ENCODE measurements at regions not wholly inside any gene's neighbourhood (a gene's known extent, or its start where the extent isn't known, plus 50 kb on each side); places are given as distances from the start of the nearest gene placed in this dataset.
A peak's percentile ranks its signal among the peaks of the same experiment; 100 is the strongest.
"Not testable (repeated sequence)": the region's sequence is repeated elsewhere in the genome, so short reads cannot be mapped to it uniquely, and the experiment has no call there.

GRCh38 chr10:38252551-38252950, 158.4 kb downstream of the ZNF37A start:
- H3K79me2 ChIP-seq (ENCODE audit: insufficient read depth, low read length); CTCF ChIA-PET (ENCODE audit: low intra/inter-chr PET ratio, low total read pairs); H3K4me3 ChIP-seq (replicated peaks in 1 of 3; ENCODE audit: insufficient read depth in 1 of 3, low read depth in 2 of 3, low read length in 3 of 3); H4K20me1 ChIP-seq (ENCODE audit: insufficient read depth, low read length); H3K4me2 ChIP-seq (ENCODE audit: low read depth, low read length); H3K27ac ChIP-seq (ENCODE audit: extremely low read length, insufficient read depth, low read length); H3K9ac ChIP-seq (ENCODE audit: insufficient read depth, low read depth, low read length); H3K9me3 ChIP-seq (ENCODE audit: low read length); H2AFZ ChIP-seq (ENCODE audit: low read length); BruUV-seq (replicated peaks); H3K27me3 ChIP-seq (ENCODE audit: control insufficient read depth in 1 of 2, insufficient read depth in 2 of 2, low read length in 2 of 2); in situ Hi-C loops (cut with HindIII; ENCODE audit: extremely low pct_ligation_motif_present, low pct_unique_long_range_greater_than_20kb); POLR2A ChIA-PET; H3K36me3 ChIP-seq (replicated peaks in 1 of 2; ENCODE audit: control insufficient read depth in 1 of 2, insufficient read depth in 2 of 2, low read length in 2 of 2); H3K4me1 ChIP-seq (ENCODE audit: insufficient read depth, low read length): not testable (repeated sequence)
- peak; percentile 7; the same call in 1 of the 2 replicates for TF ChIP-seq SMC3 (IDR thresholded peaks at IDR 0.05; ENCODE audit: low read length)
- TF ChIP-seq, protein P1, sequence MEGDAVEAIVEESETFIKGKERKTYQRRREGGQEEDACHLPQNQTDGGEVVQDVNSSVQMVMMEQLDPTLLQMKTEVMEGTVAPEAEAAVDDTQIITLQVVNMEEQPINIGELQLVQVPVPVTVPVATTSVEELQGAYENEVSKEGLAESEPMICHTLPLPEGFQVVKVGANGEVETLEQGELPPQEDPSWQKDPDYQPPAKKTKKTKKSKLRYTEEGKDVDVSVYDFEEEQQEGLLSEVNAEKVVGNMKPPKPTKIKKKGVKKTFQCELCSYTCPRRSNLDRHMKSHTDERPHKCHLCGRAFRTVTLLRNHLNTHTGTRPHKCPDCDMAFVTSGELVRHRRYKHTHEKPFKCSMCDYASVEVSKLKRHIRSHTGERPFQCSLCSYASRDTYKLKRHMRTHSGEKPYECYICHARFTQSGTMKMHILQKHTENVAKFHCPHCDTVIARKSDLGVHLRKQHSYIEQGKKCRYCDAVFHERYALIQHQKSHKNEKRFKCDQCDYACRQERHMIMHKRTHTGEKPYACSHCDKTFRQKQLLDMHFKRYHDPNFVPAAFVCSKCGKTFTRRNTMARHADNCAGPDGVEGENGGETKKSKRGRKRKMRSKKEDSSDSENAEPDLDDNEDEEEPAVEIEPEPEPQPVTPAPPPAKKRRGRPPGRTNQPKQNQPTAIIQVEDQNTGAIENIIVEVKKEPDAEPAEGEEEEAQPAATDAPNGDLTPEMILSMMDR (CRISPR knock-in tag; IDR thresholded peaks at IDR 0.05), result peak; percentile 50
- peak; percentile 48 for TF ChIP-seq STAG1 (CRISPR knock-in tag; IDR thresholded peaks at IDR 0.05)
- intact Hi-C loops (cut with micrococcal nuclease; ENCODE audit: unreplicated experiment), result loop anchor here (10.0 kb wide), 1 partner anchor 112 kb away; no protein-coding TSS in a partner anchor
- FAIRE-seq (peak; percentile 46), DNase-seq (ENCODE audit: low spot score) (peak; percentile 14), ATAC-seq (peak; percentile 86)
- 1% methylated on average over 5 of the region's 6 CpGs for WGBS (ENCODE audit: low lambda C conversion rate)

DNA sequence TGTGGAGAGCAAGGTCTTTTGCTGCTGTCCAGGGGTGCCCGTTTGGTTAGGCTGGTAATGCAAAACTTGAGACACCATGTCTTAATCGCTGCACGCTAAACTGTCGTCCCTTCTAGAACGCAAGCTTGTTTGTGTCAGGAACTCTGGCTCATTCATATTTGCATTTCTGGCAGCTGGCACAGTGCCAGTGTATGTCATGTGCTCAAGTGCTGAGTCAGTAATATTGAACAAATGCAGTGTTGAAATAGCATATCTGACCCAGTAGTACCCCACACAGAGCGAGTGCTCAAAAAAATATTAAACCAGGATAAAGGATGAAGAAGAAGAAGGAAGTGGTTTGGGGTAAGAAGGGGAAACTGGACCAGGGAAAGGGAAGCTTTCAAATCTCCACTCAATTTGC, 173.4 kb downstream of the ZNF37A start:
- H2AFZ ChIP-seq (ENCODE audit: low read length); H3K27me3 ChIP-seq (ENCODE audit: control insufficient read depth in 1 of 2, insufficient read depth in 2 of 2, low read length in 2 of 2); H3K4me2 ChIP-seq (ENCODE audit: low read depth, low read length); H3K4me1 ChIP-seq (ENCODE audit: insufficient read depth, low read length); H3K4me3 ChIP-seq (replicated peaks in 1 of 3; ENCODE audit: insufficient read depth in 1 of 3, low read depth in 2 of 3, low read length in 3 of 3); intact Hi-C loops (cut with micrococcal nuclease; ENCODE audit: unreplicated experiment); H3K36me3 ChIP-seq (replicated peaks in 1 of 2; ENCODE audit: control insufficient read depth in 1 of 2, insufficient read depth in 2 of 2, low read length in 2 of 2); BruUV-seq (replicated peaks); H3K27ac ChIP-seq (ENCODE audit: extremely low read length, insufficient read depth, low read length); H3K9ac ChIP-seq (ENCODE audit: insufficient read depth, low read depth, low read length); in situ Hi-C loops (cut with HindIII; ENCODE audit: extremely low pct_ligation_motif_present, low pct_unique_long_range_greater_than_20kb); H3K9me3 ChIP-seq (ENCODE audit: low read length); CTCF ChIA-PET (ENCODE audit: low intra/inter-chr PET ratio, low total read pairs); FAIRE-seq; ATAC-seq; H3K79me2 ChIP-seq (ENCODE audit: insufficient read depth, low read length); POLR2A ChIA-PET; H4K20me1 ChIP-seq (ENCODE audit: insufficient read depth, low read length); DNase-seq (ENCODE audit: low spot score); TF ChIP-seq LCORL (CRISPR knock-in tag; IDR thresholded peaks at IDR 0.05): not testable (repeated sequence)
- WGBS (ENCODE audit: low lambda C conversion rate), result 16% methylated on average over 6 of the region's 6 CpGs
- TF ChIP-seq MAFK (conservative IDR thresholded peaks at IDR 0.05 in 1 of 2, IDR thresholded peaks at IDR 0.05 in 1 of 2; ENCODE audit: low read length in 2 of 2) (peak; percentile 64 to 86), LCORL (IDR thresholded peaks at IDR 0.05) (peak; percentile 74), MAFF (IDR thresholded peaks at IDR 0.05; ENCODE audit: low read depth, low read length) (peak; percentile 79)

Data from HepG2 (cell line).